Spinal cord (tissue), 9 donors: ENCODE measurements at regions not wholly inside any gene's neighbourhood (a gene's known extent, or its start where the extent isn't known, plus 50 kb on each side); places are given as distances from the start of the nearest gene placed in this dataset.

ENCODE experiments used
- DNase-seq, 6 donors: peaks; one replicate each; pipeline versions ENCODE4 v3.0.0 to v3.0.0-alpha.2; 2013 to 2015; ENCODE audit warnings: low spot score in 6 of 6, low read depth in 4 of 6
- H3K27ac ChIP-seq: one replicate; pipeline ENCODE4 v1.5.1; 2013; ENCODE audit warnings: low read depth, low read length, control low read depth
- H3K27me3 ChIP-seq: one replicate; pipeline ENCODE4 v1.6.1; 2013; ENCODE audit warnings: low read length; ENCODE audit not compliant: control insufficient read depth, insufficient read depth
- H3K36me3 ChIP-seq: one replicate; pipeline ENCODE4 v1.6.1; 2013; ENCODE audit warnings: low read length; ENCODE audit not compliant: control insufficient read depth, insufficient read depth
- H3K4me1 ChIP-seq: one replicate; pipeline ENCODE4 v1.6.1; 2013; ENCODE audit warnings: low read length; ENCODE audit not compliant: control insufficient read depth, insufficient read depth
- H3K4me3 ChIP-seq: one replicate; pipeline ENCODE4 v1.5.1; 2013; ENCODE audit warnings: low read depth, low read length, control low read depth
- H3K9me3 ChIP-seq: one replicate; pipeline ENCODE4 v1.6.1; 2013; ENCODE audit warnings: low read length; ENCODE audit not compliant: control insufficient read depth, insufficient read depth
- WGBS: methylation state at CpG from one replicate; pipeline ENCODE4 v1.1.5; 2013; ENCODE audit warnings: missing lambda C conversion rate; ENCODE audit not compliant: insufficient coverage; 5-methylcytosine and 5-hydroxymethylcytosine counted together
- donor health status: healthy.

GRCh38 chr12:18794000-18794399, 56.1 kb downstream of the CAPZA3 start:
- Histone ChIP-seq H3K36me3 (no peaks in the 10 kb centered on the region), H3K27ac (no peak overlapping the region), H3K4me3 (no peak overlapping the region), H3K4me1 (no peaks in the 10 kb centered on the region), H3K27me3 (no peaks in the 10 kb centered on the region), H3K9me3 (peaks cover 3% of the 10 kb centered on the region)
- DNase-seq, result no peak

GRCh38 chr12:18797604-18798003, 59.7 kb downstream of the CAPZA3 start:
- 79% methylated on average over 2 of the region's 2 CpGs for WGBS
- DNase-seq, result no peak
- H3K27me3 ChIP-seq, result no peaks in the 10 kb centered on the region

GRCh38 chr12:18798535-18799361, 60.8 kb downstream of the CAPZA3 start:
- no peaks in the 10 kb centered on the region for H3K9me3 ChIP-seq
- DNase-seq, result no peak
- H3K36me3 ChIP-seq, result no peaks in the 10 kb centered on the region
- H3K27ac ChIP-seq, result no peak overlapping the region
- WGBS, result no CpG with 5 or more reads among the region's 4 CpGs
- no peak overlapping the region for H3K4me3 ChIP-seq
- no peaks in the 10 kb centered on the region for H3K27me3 ChIP-seq
- no peaks in the 10 kb centered on the region for H3K4me1 ChIP-seq

More at GRCh38 chr12:18797604-18798003, 59.7 kb downstream of the CAPZA3 start:
- Histone ChIP-seq H3K9me3 (no peaks in the 10 kb centered on the region), H3K36me3 (no peaks in the 10 kb centered on the region), H3K4me3 (no peak overlapping the region), H3K27ac (no peak overlapping the region), H3K4me1 (no peaks in the 10 kb centered on the region)

- no CpG with 5 or more reads among the region's 1 CpG for WGBS
- no peaks in the 10 kb centered on the region for H3K27me3 ChIP-seq
- no peaks in the 10 kb centered on the region for H3K9me3 ChIP-seq
- no peak overlapping the region for H3K27ac ChIP-seq
- H3K4me3 ChIP-seq, result no peak overlapping the region
- H3K36me3 ChIP-seq, result no peaks in the 10 kb centered on the region
- no peak for DNase-seq
- no peaks in the 10 kb centered on the region for H3K4me1 ChIP-seq
Observed at GRCh38 chr12:18799561-18799960, 61.6 kb downstream of the CAPZA3 start.

GRCh38 chr12:18805516-18806248, 67.8 kb downstream of the CAPZA3 start:
- Histone ChIP-seq H3K9me3 (no peaks in the 10 kb centered on the region), H3K4me3 (no peak overlapping the region), H3K36me3 (no peaks in the 10 kb centered on the region), H3K4me1 (no peaks in the 10 kb centered on the region), H3K27ac (no peak overlapping the region), H3K27me3 (no peaks in the 10 kb centered on the region)
- DNase-seq, result no peak
- WGBS, result 74% methylated on average over 5 of the region's 10 CpGs

- Histone ChIP-seq H3K27me3 (no peaks in the 10 kb centered on the region), H3K4me3 (no peak overlapping the region), H3K27ac (no peak overlapping the region), H3K4me1 (no peaks in the 10 kb centered on the region), H3K9me3 (no peaks in the 10 kb centered on the region), H3K36me3 (no peaks in the 10 kb centered on the region)
- WGBS, result no CpG with 5 or more reads among the region's 3 CpGs
- DNase-seq, result no peak
Observed at GRCh38 chr12:18807714-18808113, 69.8 kb downstream of the CAPZA3 start.

- H3K9me3 ChIP-seq, result no peaks in the 10 kb centered on the region
- H3K27ac ChIP-seq, result no peak overlapping the region
- H3K27me3 ChIP-seq, result no peaks in the 10 kb centered on the region
- H3K4me1 ChIP-seq, result no peaks in the 10 kb centered on the region
- 100% methylated on average over 1 of the region's 2 CpGs for WGBS
- no peak overlapping the region for H3K4me3 ChIP-seq
- H3K36me3 ChIP-seq, result no peaks in the 10 kb centered on the region
- DNase-seq, result peak in 1 of 6 donors; percentile 7
Observed at GRCh38 chr12:18808221-18808620, 70.3 kb downstream of the CAPZA3 start.

- H3K9me3 ChIP-seq, result no peaks in the 10 kb centered on the region
- 79% methylated on average over 5 of the region's 10 CpGs for WGBS
- peak in 1 of 6 donors; percentile 65 for DNase-seq
- no peaks in the 10 kb centered on the region for H3K27me3 ChIP-seq
- no peaks in the 10 kb centered on the region for H3K36me3 ChIP-seq
- no peaks in the 10 kb centered on the region for H3K4me1 ChIP-seq
- H3K27ac ChIP-seq, result no peak overlapping the region
- no peak overlapping the region for H3K4me3 ChIP-seq
Observed at GRCh38 chr12:18810537-18811253, 72.8 kb downstream of the CAPZA3 start.

GRCh38 chr12:18811273-18811672, 73.4 kb downstream of the CAPZA3 start:
- no peaks in the 10 kb centered on the region for H3K9me3 ChIP-seq
- no peak overlapping the region for H3K4me3 ChIP-seq
- no peak for DNase-seq
- no peaks in the 10 kb centered on the region for H3K27me3 ChIP-seq
- no peaks in the 10 kb centered on the region for H3K4me1 ChIP-seq
- no peak overlapping the region for H3K27ac ChIP-seq
- no peaks in the 10 kb centered on the region for H3K36me3 ChIP-seq
- 92% methylated on average over 3 of the region's 3 CpGs for WGBS
